ENCODE measurements at regions not wholly inside any gene's neighbourhood (a gene's known extent, or its start where the extent isn't known, plus 50 kb on each side); places are given as distances from the start of the nearest gene placed in this dataset.

DNA sequence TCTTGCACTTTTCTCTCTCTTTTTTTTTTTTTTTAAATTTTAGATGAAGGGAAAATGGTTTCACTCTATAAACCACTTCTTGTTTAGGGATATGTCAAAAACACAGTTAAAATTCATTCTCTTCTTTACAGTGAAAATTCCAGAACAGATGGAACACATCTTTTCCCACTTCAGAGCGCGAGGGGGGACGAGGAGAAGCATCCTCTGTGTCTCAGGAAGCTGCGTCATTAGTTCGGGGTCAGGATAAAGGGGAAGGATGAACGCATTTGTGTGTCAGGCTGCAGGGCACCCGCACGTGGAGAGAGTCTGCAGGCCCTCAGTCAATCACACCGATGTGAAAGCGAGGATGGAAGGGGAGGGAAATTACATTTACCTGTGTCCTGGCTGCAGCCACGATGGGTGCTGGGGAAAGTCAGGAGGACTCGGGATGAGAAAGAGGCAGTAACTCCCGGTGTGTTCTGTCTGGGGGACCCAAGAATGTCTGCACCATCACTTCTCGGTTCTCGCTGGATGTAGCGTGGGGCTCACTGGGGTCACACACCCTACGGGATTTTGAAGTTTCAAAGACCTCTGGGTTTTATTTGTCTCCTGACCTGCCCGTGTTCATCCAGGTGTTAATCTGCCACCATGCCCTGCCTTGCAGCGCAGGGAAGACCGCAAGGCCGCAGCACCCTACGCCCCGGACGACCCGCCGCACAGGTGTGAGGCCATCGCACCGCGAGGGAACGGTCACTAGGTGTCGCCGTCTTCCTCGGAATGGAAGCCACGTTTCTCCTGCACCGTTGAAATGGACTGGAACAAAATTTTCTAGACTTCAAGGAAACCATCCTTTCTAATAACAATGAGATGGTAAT lies 66.7 kb upstream of the PITRM1 start:
- peak; percentile 86 to 87 for TF ChIP-seq CTCF (IDR thresholded peaks at IDR 0.05; ENCODE audit: extremely low read depth in 1 of 2, insufficient read depth in 1 of 2, low read depth in 1 of 2, low read length in 2 of 2)
- no peak for TF ChIP-seq POLR2A (IDR thresholded peaks at IDR 0.05; ENCODE audit: low read depth, low read length)
- no peak for TF ChIP-seq EZH2 (IDR thresholded peaks at IDR 0.05; ENCODE audit: borderline replicate concordance, low read depth, low read length, severe bottlenecking)
- TF ChIP-seq, protein P1, sequence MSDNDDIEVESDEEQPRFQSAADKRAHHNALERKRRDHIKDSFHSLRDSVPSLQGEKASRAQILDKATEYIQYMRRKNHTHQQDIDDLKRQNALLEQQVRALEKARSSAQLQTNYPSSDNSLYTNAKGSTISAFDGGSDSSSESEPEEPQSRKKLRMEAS (IDR thresholded peaks at IDR 0.05; ENCODE audit: insufficient read depth, insufficient read length), result no peak
- TF ChIP-seq POLR2AphosphoS5 (IDR thresholded peaks at IDR 0.05; ENCODE audit: insufficient read depth, low read depth, low read length), result no peak
- no peak for TF ChIP-seq JUN (IDR thresholded peaks at IDR 0.05; ENCODE audit: borderline replicate concordance, insufficient read depth, insufficient read length, low read depth)
- no peak for TF ChIP-seq MYC (IDR thresholded peaks at IDR 0.05; ENCODE audit: low read depth, low read length)
- no peak for TF ChIP-seq GATA2 (IDR thresholded peaks at IDR 0.05; ENCODE audit: insufficient read depth, insufficient read length, low read depth, low read length)
